WTC11 (cell line): ENCODE measurements at regions not wholly inside any gene's neighbourhood (a gene's known extent, or its start where the extent isn't known, plus 50 kb on each side); places are given as distances from the start of the nearest gene placed in this dataset.

ENCODE experiments used
- ATAC-seq: fragments of 200-7000 bp; cut with Tn5 transposase; 2 replicates; pipeline ENCODE4 v1.10.0; 2021; ENCODE audit warnings: mild to moderate bottlenecking, moderate library complexity
- CTCF ChIA-PET: fragments of 300-600 bp; sonication (Branson Sonifier 250); formaldehyde crosslinking; loops from one replicate; lab custom pipeline; 2021; ENCODE audit warnings: antibody characterized with exemption; lab: Charles Lee
- POLR2A ChIA-PET: fragments of 350-600 bp; sonication (Branson Sonifier 250); formaldehyde crosslinking; loops from one replicate; lab custom pipeline; 2021; ENCODE audit warnings: antibody characterized with exemption; lab: Charles Lee
- DNase-seq: peaks from one replicate; pipeline ENCODE4 v3.0.0; 2021; ENCODE audit warnings: low spot score
- H3K27ac Mint-ChIP-seq: 2 replicates; pipeline ENCODE4 v1.8.0; 2021; ENCODE audit warnings: mixed read lengths
- H3K27me3 Mint-ChIP-seq: 2 replicates; pipeline ENCODE4 v1.8.0; 2021; ENCODE audit warnings: low read depth, mild to moderate bottlenecking, moderate library complexity, mixed read lengths
- H3K36me3 Mint-ChIP-seq: 2 replicates; pipeline ENCODE4 v1.8.0; 2021; ENCODE audit warnings: mixed read lengths
- H3K4me1 Mint-ChIP-seq: 2 replicates; pipeline ENCODE4 v1.8.0; 2022; ENCODE audit warnings: mixed read lengths
- H3K4me3 Mint-ChIP-seq: 2 replicates; pipeline ENCODE4 v1.8.0; 2021; ENCODE audit warnings: mild to moderate bottlenecking, moderate library complexity, mixed read lengths
- H3K9me3 Mint-ChIP-seq: 2 replicates; pipeline ENCODE4 v1.8.0; 2021; ENCODE audit warnings: mixed read lengths
- ATF1 ChIP-seq: sonication (generic); formaldehyde crosslinking; IDR thresholded peaks from 2 replicates; pipeline ENCODE4 v1.8.1; 2023; ENCODE audit warnings: mild to moderate bottlenecking, moderate library complexity, missing genetic modification reagents
- CBFB ChIP-seq: sonication (generic); formaldehyde crosslinking; IDR thresholded peaks from 2 replicates; pipeline ENCODE4 v1.8.1; 2022; ENCODE audit warnings: mild to moderate bottlenecking, low read depth, missing genetic modification reagents
- GABPB1 ChIP-seq: sonication (generic); formaldehyde crosslinking; IDR thresholded peaks from 2 replicates; pipeline ENCODE4 v1.8.1; 2023; ENCODE audit warnings: mild to moderate bottlenecking, missing genetic modification reagents
- JUN ChIP-seq: sonication (generic); formaldehyde crosslinking; IDR thresholded peaks from 2 replicates; pipeline ENCODE4 v1.8.0; 2023; ENCODE audit warnings: mild to moderate bottlenecking, missing genetic modification reagents
- KAT7 ChIP-seq: sonication (generic); formaldehyde crosslinking; IDR thresholded peaks from 2 replicates; pipeline ENCODE4 v1.8.1; 2023; ENCODE audit warnings: missing genetic modification reagents, mild to moderate bottlenecking, borderline replicate concordance
- NFATC4 ChIP-seq: fragments of 250-450 bp; sonication (Bioruptor Pico); IDR thresholded peaks from 2 replicates; pipeline ENCODE4 v1.9.0; 2021; ENCODE audit warnings: mild to moderate bottlenecking
- SP1 ChIP-seq: sonication (generic); formaldehyde crosslinking; conservative IDR thresholded peaks from 2 replicates; pipeline ENCODE4 v1.8.1; 2022; ENCODE audit warnings: missing genetic modification reagents
- TEAD1 ChIP-seq: sonication (generic); formaldehyde crosslinking; IDR thresholded peaks from 2 replicates; pipeline ENCODE4 v1.8.0; 2022; ENCODE audit warnings: mild to moderate bottlenecking, missing genetic modification reagents
- TEAD4 ChIP-seq: sonication (generic); formaldehyde crosslinking; IDR thresholded peaks from 2 replicates; pipeline ENCODE4 v1.8.0; 2022; ENCODE audit warnings: mild to moderate bottlenecking, missing genetic modification reagents
- ZNF263 ChIP-seq: sonication (generic); formaldehyde crosslinking; IDR thresholded peaks from 2 replicates; pipeline ENCODE4 v1.8.1; 2022; ENCODE audit warnings: low read depth, mild to moderate bottlenecking, moderate library complexity, missing genetic modification reagents
- ZNF416 ChIP-seq: fragments of 250-450 bp; sonication (Bioruptor Pico); IDR thresholded peaks from 2 replicates; pipeline ENCODE4 v1.9.0; 2021; ENCODE audit warnings: mild to moderate bottlenecking, inconsistent platforms
- ZNF425 ChIP-seq: fragments of 250-450 bp; sonication (Bioruptor Pico); conservative IDR thresholded peaks from 2 replicates; pipeline ENCODE4 v1.9.0; 2021; ENCODE audit warnings: mild to moderate bottlenecking
- TF ChIP-seq, protein P1 (sequence below): sonication (generic); formaldehyde crosslinking; IDR thresholded peaks from 2 replicates; pipeline ENCODE4 v1.8.0; 2022; ENCODE audit warnings: mild to moderate bottlenecking, missing genetic modification reagents
- TF ChIP-seq, protein P2 (sequence below): fragments of 250-450 bp; sonication (Bioruptor Pico); IDR thresholded peaks from 2 replicates; pipeline ENCODE4 v1.9.0; 2021; ENCODE audit warnings: moderate library complexity, mild to moderate bottlenecking, inconsistent platforms, borderline replicate concordance
- TF ChIP-seq, protein P3 (sequence below): sonication (generic); formaldehyde crosslinking; conservative IDR thresholded peaks from 2 replicates; pipeline ENCODE4 v1.8.1; 2022; ENCODE audit warnings: mild to moderate bottlenecking, missing genetic modification reagents
- TF ChIP-seq, protein P4 (sequence below): sonication (generic); formaldehyde crosslinking; IDR thresholded peaks from 2 replicates; pipeline ENCODE4 v1.8.1; 2022; ENCODE audit warnings: mild to moderate bottlenecking, moderate library complexity, missing genetic modification reagents
- TF ChIP-seq, protein P5 (sequence below): sonication (generic); formaldehyde crosslinking; IDR thresholded peaks from 2 replicates; pipeline ENCODE4 v1.8.1; 2023; ENCODE audit warnings: mild to moderate bottlenecking, missing genetic modification reagents

- peak; percentile 62 for DNase-seq
- ChIA-PET CTCF (interaction anchor here (0.6 to 3.2 kb wide), 13 partner anchors 9 to 158 kb away, joined by 3 to 33 read pairs (median 4); partner anchors contain the start of gene FOXD1), POLR2A (no interaction called here)
- no peak overlapping the region for H3K27ac Mint-ChIP-seq
- H3K9me3 Mint-ChIP-seq = no peaks in the 10 kb centered on the region
- peak overlapping the region; percentile 69 for H3K4me3 Mint-ChIP-seq
- no peaks in the 10 kb centered on the region for H3K36me3 Mint-ChIP-seq
- TF ChIP-seq, protein P1, sequence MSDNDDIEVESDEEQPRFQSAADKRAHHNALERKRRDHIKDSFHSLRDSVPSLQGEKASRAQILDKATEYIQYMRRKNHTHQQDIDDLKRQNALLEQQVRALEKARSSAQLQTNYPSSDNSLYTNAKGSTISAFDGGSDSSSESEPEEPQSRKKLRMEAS (CRISPR knock-in tag) = no peak
- no peak for TF ChIP-seq CBFB (CRISPR knock-in tag)
- no peak for TF ChIP-seq ZNF416
- TF ChIP-seq, protein P2, sequence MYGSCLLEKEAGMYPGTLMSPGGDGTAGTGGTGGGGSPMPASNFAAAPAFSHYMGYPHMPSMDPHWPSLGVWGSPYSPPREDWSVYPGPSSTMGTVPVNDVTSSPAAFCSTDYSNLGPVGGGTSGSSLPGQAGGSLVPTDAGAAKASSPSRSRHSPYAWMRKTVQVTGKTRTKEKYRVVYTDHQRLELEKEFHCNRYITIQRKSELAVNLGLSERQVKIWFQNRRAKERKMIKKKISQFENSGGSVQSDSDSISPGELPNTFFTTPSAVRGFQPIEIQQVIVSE = no peak
- no peak for TF ChIP-seq ZNF263 (CRISPR knock-in tag)
- no peak for TF ChIP-seq TEAD1 (CRISPR knock-in tag)
- no peak for TF ChIP-seq ZNF425 (CRISPR knock-in tag)
- TF ChIP-seq JUN = no peak
- TF ChIP-seq, protein P3, sequence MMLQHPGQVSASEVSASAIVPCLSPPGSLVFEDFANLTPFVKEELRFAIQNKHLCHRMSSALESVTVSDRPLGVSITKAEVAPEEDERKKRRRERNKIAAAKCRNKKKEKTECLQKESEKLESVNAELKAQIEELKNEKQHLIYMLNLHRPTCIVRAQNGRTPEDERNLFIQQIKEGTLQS = no peak
- TF ChIP-seq TEAD4 (CRISPR knock-in tag) = no peak
- TF ChIP-seq, protein P4, sequence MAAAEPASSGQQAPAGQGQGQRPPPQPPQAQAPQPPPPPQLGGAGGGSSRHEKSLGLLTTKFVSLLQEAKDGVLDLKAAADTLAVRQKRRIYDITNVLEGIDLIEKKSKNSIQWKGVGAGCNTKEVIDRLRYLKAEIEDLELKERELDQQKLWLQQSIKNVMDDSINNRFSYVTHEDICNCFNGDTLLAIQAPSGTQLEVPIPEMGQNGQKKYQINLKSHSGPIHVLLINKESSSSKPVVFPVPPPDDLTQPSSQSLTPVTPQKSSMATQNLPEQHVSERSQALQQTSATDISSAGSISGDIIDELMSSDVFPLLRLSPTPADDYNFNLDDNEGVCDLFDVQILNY (CRISPR knock-in tag) = no peak
- TF ChIP-seq SP1 (CRISPR knock-in tag) = no peak
- no peak for TF ChIP-seq GABPB1 (CRISPR knock-in tag)
- TF ChIP-seq, all 79 proteins: peak for 0
- peak; percentile 38 for ATAC-seq
- H3K27me3 Mint-ChIP-seq = peaks cover 100% of the 10 kb centered on the region
- H3K4me1 Mint-ChIP-seq = peaks cover 54% of the 10 kb centered on the region
Measured at GRCh38 chr5:73298772-73299630, 126.0 kb downstream of the TMEM174 start.

DNA sequence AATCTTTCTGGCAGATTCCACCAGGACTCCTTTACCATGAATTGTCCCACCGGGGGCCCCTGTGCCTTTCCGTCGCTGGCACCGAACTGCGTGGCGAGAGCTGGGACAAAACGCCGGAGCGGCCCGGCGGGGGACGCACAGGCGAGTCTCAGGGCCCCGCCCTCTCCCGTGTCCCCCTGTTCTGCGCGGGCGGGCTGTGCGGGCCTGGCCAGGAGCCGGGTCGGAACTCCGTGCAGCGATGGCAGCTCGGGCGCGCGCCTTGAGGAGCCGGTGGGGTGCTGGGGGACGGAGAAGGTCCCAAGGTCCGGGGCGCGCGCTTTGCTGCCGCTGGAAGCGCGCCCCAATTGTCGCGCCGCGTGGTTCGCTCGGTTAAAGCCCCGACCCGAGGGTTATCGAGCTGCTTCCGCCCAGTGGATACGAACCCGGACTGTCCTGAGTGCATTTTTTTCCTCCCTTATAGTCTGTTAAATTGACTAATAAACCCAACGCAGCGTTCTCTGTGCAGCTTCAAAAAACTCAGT, 125.3 kb downstream of the TMEM174 start:
- CTCF ChIA-PET = interaction anchor here (0.5 to 3.2 kb wide), 15 partner anchors 14 to 159 kb away, joined by 3 to 33 read pairs (median 4); partner anchors contain the start of gene FOXD1
- peak overlapping the region; percentile 69 for H3K4me3 Mint-ChIP-seq
- no peaks in the 10 kb centered on the region for H3K9me3 Mint-ChIP-seq
- H3K27ac Mint-ChIP-seq = no peak overlapping the region
- H3K4me1 Mint-ChIP-seq = peaks cover 52% of the 10 kb centered on the region
- TF ChIP-seq, protein P5, sequence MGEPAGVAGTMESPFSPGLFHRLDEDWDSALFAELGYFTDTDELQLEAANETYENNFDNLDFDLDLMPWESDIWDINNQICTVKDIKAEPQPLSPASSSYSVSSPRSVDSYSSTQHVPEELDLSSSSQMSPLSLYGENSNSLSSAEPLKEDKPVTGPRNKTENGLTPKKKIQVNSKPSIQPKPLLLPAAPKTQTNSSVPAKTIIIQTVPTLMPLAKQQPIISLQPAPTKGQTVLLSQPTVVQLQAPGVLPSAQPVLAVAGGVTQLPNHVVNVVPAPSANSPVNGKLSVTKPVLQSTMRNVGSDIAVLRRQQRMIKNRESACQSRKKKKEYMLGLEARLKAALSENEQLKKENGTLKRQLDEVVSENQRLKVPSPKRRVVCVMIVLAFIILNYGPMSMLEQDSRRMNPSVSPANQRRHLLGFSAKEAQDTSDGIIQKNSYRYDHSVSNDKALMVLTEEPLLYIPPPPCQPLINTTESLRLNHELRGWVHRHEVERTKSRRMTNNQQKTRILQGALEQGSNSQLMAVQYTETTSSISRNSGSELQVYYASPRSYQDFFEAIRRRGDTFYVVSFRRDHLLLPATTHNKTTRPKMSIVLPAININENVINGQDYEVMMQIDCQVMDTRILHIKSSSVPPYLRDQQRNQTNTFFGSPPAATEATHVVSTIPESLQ = no peak
- TF ChIP-seq NFATC4 (CRISPR knock-in tag) = no peak
- TF ChIP-seq ATF1 = 0 out of 2 replicates have a peak, but pooled peaks have one; percentile 32
- TF ChIP-seq KAT7 (CRISPR knock-in tag) = 0 out of 2 replicates have a peak, but pooled peaks have one; percentile 16
- H3K27me3 Mint-ChIP-seq = peaks cover 94% of the 10 kb centered on the region
- DNase-seq (peak; percentile 42), ATAC-seq (no peak)
- POLR2A ChIA-PET = no interaction called here
- no peaks in the 10 kb centered on the region for H3K36me3 Mint-ChIP-seq
